Esophagus muscularis mucosa (tissue), 4 donors: ENCODE measurements at regions not wholly inside any gene's neighbourhood (a gene's known extent, or its start where the extent isn't known, plus 50 kb on each side); places are given as distances from the start of the nearest gene placed in this dataset.

Experiments used
- DNase-seq: peaks from one replicate; pipeline ENCODE4 v3.0.0-alpha.2; 2017; ENCODE audit errors: extremely low spot score
- H3K27ac ChIP-seq, 4 donors: fragments of 200-600 bp; sonication (generic); replicated peaks in 1 of 4; 1 replicate in 3 of 4; 2 replicates in 1 of 4; pipeline ENCODE4 v1.5.1; 2016 to 2019; ENCODE audit warnings: mild to moderate bottlenecking in 1 of 4
- H3K27me3 ChIP-seq, 4 donors: fragments of 200-600 bp; sonication (generic); one replicate each; pipeline versions ENCODE4 v1.5.1 to v1.6.0; 2016 to 2019
- H3K36me3 ChIP-seq, 4 donors: fragments of 200-600 bp; sonication (generic); one replicate each; pipeline ENCODE4 v1.5.1; 2016 to 2019
- H3K4me1 ChIP-seq, 4 donors: fragments of 200-600 bp; sonication (generic); one replicate each; pipeline ENCODE4 v1.5.1; 2016 to 2019
- H3K4me3 ChIP-seq, 4 donors: fragments of 200-600 bp; sonication (generic); 1 replicate in 2 of 4; 2 replicates in 2 of 4; pipeline ENCODE4 v1.5.1; 2016 to 2019; ENCODE audit warnings: mild to moderate bottlenecking in 4 of 4, moderate library complexity in 1 of 4
- H3K9me3 ChIP-seq, 4 donors: fragments of 200-600 bp; sonication (generic); 1 replicate in 3 of 4; 2 replicates in 1 of 4; pipeline ENCODE4 v1.5.1; 2016 to 2019
- EP300 ChIP-seq: sonication (generic); formaldehyde crosslinking; IDR thresholded peaks from one replicate; pipeline ENCODE4 v1.6.1; 2017; ENCODE audit warnings: antibody characterized with exemption
- POLR2A ChIP-seq: fragments of 450-650 bp; IDR thresholded peaks from one replicate; pipeline ENCODE4 v1.6.1; 2017; ENCODE audit warnings: antibody characterized with exemption, moderate library complexity, mild to moderate bottlenecking, low read depth
- POLR2AphosphoS5 ChIP-seq, 2 donors: sonication (generic); formaldehyde crosslinking; IDR thresholded peaks; one replicate each; pipeline ENCODE4 v1.6.1; 2017; ENCODE audit warnings: antibody characterized with exemption in 2 of 2
- WGBS: methylation state at CpG from one replicate; pipeline ENCODE4 v1.1.5; 2018; 5-methylcytosine and 5-hydroxymethylcytosine counted together
- intact Hi-C: fragments of 100-400 bp; cut with DNase I; formaldehyde crosslinking; loops from one replicate; pipeline ENCODE4 v1.15.1; 2023
- TF ChIP-seq, protein P1 (sequence below), 3 experiments: fragments of 200-600 bp in 2 of 3; fragments of 450-650 bp in 1 of 3; sonication (generic) in 2 of 3; IDR thresholded peaks; one replicate each; pipeline ENCODE4 v1.5.1; 2017 to 2019; ENCODE audit warnings: antibody characterized with exemption in 3 of 3, mild to moderate bottlenecking in 2 of 3, moderate library complexity in 1 of 3

DNA sequence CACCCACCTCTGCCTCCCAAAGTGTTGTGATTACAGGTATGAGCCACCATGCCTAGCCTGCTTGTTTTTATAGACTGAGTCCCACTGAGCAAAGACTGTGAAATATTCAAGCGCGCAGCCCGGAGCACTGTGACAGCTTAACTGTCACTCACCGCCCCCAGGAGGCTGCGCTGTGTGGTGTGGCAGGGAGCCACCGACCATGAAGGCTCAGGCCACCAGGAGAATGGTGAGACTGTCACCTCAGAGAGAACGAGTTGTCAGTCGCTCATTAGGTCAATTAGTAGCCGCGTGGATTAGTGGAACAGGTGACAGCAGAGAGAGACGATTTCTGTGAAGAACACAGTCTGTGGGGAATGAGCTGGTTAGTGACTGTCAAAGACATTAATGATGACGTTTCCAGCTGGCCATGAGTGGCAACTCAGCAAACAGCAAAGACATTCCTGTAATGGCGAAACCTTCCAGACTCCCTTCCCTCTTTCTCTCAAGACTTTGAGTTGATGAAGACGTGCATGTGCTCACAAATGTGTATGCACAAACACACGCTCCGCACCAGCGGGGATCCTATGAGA, 64.5 kb downstream of the CYCS start:
- intact Hi-C loops, result no loop called here
- Histone ChIP-seq H3K36me3 (no peaks in the 10 kb centered on the region), H3K27ac (no peak overlapping the region), H3K4me3 (no peak overlapping the region), H3K27me3 (peaks cover 0 to 7% (median 0%) of the 10 kb centered on the region in 4 donors), H3K9me3 (no peaks in the 10 kb centered on the region), H3K4me1 (no peaks in the 10 kb centered on the region)
- peak; percentile 68 for DNase-seq
- TF ChIP-seq POLR2AphosphoS5 (IDR thresholded peaks at IDR 0.05), result no peak
- WGBS, result 84% methylated on average over 16 of the region's 17 CpGs

DNA sequence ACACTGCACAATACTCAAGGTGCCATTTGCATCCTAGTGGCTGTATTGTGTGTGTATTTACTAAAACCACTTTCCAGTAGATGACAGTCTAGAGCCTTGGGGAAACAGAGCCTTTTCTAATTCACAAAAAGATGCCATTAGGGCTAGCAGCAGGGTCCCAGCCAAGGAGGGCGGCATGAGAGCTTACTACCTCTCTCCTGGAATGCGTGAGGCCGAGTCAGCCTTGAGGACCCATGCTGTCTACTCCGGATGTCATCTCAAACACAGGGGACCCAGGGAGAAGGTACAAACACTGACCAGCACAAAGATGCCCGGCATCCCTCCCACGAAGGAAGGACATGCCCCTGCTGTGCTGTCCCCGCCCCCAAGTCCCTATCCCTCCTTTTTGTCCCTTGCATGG, 65.5 kb downstream of the CYCS start:
- no peaks in the 10 kb centered on the region for H3K36me3 ChIP-seq
- peak; percentile 19 for DNase-seq
- H3K27me3 ChIP-seq, result peaks cover 0 to 7% (median 0%) of the 10 kb centered on the region in 4 donors
- no peak overlapping the region for H3K27ac ChIP-seq
- TF ChIP-seq, protein P1, sequence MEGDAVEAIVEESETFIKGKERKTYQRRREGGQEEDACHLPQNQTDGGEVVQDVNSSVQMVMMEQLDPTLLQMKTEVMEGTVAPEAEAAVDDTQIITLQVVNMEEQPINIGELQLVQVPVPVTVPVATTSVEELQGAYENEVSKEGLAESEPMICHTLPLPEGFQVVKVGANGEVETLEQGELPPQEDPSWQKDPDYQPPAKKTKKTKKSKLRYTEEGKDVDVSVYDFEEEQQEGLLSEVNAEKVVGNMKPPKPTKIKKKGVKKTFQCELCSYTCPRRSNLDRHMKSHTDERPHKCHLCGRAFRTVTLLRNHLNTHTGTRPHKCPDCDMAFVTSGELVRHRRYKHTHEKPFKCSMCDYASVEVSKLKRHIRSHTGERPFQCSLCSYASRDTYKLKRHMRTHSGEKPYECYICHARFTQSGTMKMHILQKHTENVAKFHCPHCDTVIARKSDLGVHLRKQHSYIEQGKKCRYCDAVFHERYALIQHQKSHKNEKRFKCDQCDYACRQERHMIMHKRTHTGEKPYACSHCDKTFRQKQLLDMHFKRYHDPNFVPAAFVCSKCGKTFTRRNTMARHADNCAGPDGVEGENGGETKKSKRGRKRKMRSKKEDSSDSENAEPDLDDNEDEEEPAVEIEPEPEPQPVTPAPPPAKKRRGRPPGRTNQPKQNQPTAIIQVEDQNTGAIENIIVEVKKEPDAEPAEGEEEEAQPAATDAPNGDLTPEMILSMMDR (IDR thresholded peaks at IDR 0.05), result no peak
- TF ChIP-seq EP300, result no peak
- no peak for TF ChIP-seq POLR2AphosphoS5 (IDR thresholded peaks at IDR 0.05)
- TF ChIP-seq POLR2A, result no peak
- intact Hi-C loops, result no loop called here
- H3K4me1 ChIP-seq, result no peaks in the 10 kb centered on the region
- no peak overlapping the region for H3K4me3 ChIP-seq
- 93% methylated on average over 7 of the region's 7 CpGs for WGBS
- H3K9me3 ChIP-seq, result no peaks in the 10 kb centered on the region

DNA sequence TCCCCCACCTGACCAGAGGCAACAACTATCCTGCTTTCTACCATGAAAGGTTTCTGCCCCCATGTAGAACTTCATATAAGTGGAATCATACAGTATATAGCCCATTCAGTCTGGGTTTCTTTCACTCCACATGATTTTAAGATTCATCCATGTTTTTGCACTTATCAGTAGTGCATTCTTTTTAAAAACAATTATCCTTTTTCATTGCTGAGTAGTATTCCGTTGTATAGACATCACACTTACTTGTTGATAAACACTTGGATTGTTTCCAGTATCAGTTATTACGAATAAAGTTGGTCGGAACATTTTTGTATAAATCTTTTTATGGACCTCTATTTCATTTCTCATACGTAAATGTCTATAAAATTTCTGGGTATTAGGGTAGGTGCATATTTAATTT, 68.7 kb downstream of the CYCS start:
- Histone ChIP-seq H3K4me1 (no peaks in the 10 kb centered on the region), H3K27ac (no peak overlapping the region), H3K36me3 (no peaks in the 10 kb centered on the region), H3K27me3 (peaks cover 0 to 7% (median 0%) of the 10 kb centered on the region in 4 donors), H3K9me3 (no peaks in the 10 kb centered on the region), H3K4me3 (no peak overlapping the region)
- intact Hi-C loops, result no loop called here
- TF ChIP-seq, protein P1 (IDR thresholded peaks at IDR 0.05), result no peak
- no peak for TF ChIP-seq EP300
- no peak for TF ChIP-seq POLR2AphosphoS5 (IDR thresholded peaks at IDR 0.05)
- TF ChIP-seq POLR2A, result no peak
- DNase-seq, result no peak
- 93% methylated on average over 4 of the region's 4 CpGs for WGBS

DNA sequence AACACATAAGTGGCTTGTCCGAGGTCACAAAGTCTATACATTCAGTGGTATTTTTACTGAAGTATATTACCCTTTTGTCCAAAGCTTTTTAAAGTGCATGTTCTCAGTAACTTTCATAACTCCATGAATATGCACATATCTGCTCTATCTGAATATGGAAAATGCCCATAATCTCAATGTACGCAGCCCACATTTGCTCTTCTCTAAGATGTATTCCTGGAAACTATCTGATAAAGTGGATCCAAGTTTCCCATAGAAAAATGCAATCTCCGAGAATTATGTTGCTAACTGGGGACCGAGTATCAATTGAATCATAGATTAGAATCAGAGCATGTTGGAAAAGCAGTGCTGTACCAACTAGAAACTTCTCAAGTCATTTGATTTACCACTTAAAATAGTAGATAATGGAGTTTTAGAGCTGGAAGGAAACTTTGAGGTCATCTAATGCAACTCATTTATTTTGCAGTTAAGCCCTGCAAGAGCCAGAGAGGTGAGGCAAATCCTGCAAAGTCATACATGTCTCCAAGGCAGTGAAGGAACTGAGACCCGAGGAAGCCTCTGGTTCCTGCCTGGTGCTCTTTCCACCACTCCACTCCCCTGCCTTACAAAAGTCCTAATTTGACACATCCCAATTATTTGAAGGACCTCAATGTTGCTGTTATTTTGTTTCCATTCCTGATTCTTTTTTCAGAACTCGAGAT, 69.4 kb downstream of the CYCS start:
- Histone ChIP-seq H3K27ac (no peak overlapping the region), H3K4me3 (no peak overlapping the region), H3K36me3 (no peaks in the 10 kb centered on the region), H3K9me3 (no peaks in the 10 kb centered on the region), H3K27me3 (peaks cover 0 to 7% (median 0%) of the 10 kb centered on the region in 4 donors), H3K4me1 (no peaks in the 10 kb centered on the region)
- intact Hi-C loops, result no loop called here
- WGBS, result 91% methylated on average over 6 of the region's 6 CpGs
- no peak for TF ChIP-seq POLR2AphosphoS5 (IDR thresholded peaks at IDR 0.05)
- no peak for TF ChIP-seq POLR2A
- TF ChIP-seq EP300, result no peak
- TF ChIP-seq, protein P1 (IDR thresholded peaks at IDR 0.05), result no peak
- no peak for DNase-seq

DNA sequence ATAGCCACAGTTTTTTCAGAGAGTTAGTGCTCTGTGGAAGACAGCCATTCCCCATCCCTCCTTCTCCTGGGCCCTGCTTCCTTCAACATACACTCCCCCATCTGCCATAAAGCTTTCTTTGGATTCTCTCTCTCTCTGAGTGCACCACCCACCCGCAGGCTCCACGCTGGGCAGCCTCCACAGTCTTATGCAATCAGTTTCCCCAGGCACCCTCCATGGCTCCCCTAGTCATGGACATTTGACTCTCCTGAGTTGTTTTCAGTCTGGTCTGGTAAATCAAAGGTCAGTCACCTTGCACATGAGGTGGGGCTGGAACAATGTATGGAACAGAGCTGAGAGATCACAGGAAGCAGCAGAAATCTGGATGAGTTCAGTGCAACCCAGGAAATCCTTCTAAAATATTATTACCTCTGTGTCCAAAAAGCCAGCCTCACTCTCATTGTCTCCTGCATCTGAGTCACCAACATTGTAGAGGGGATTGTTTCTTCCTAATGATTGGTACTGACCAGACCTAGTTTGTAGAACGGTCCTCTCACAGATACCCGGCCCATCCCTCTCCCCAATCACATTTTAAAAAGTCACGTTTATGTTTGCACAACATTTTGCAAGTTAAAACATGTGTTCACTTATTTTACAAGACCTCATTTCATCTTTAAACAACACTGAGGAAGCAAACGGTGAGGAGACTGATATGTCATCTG, 70.1 kb downstream of the CYCS start:
- H3K27me3 ChIP-seq, result peaks cover 0 to 7% (median 0%) of the 10 kb centered on the region in 4 donors
- intact Hi-C loops, result no loop called here
- no peaks in the 10 kb centered on the region for H3K9me3 ChIP-seq
- no peaks in the 10 kb centered on the region for H3K4me1 ChIP-seq
- H3K4me3 ChIP-seq, result no peak overlapping the region
- TF ChIP-seq POLR2A, result no peak
- TF ChIP-seq POLR2AphosphoS5 (IDR thresholded peaks at IDR 0.05), result no peak
- WGBS, result 82% methylated on average over 6 of the region's 6 CpGs
- no peaks in the 10 kb centered on the region for H3K36me3 ChIP-seq
- DNase-seq, result no peak
- no peak overlapping the region for H3K27ac ChIP-seq
